ENCODE measurements at regions not wholly inside any gene's neighbourhood (a gene's known extent, or its start where the extent isn't known, plus 50 kb on each side); places are given as distances from the start of the nearest gene placed in this dataset.

DNA sequence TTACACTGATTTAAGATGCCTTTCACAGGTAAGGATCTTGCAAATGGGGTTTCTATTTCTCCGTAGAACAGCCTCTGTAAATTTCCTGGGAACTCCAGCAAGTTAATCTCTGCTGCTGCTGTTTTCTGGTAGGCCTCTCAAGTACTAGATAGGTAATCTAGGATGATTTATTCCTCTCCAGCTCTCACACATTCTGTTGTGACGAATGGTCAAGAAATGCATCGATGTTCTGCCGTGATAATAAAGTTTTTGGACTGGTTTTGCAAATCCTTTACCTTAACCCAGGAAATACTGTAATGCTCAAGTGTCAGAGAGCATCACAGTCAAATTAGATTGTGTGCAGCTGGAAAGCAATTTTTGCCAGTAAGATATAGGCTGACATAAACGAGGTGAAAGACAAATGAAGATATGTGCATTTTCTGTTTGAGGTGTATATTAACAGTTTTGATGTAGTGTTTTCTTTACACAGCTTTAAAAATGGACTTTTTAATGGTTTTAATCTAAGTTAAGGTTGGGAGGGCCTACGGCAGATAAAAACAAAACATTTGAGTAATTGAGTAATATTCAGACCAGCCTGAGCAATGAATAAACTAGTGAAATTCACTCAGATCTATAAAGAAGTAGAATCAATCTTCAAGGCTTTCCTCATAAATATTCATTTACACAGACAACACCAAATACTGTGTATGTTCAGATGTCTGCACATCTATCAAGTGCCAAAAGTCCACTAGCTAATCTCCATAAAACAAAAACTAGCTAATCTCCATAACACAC lies 300.6 kb upstream of the EDIL3 start:
- DNase-seq = no peak

DNA sequence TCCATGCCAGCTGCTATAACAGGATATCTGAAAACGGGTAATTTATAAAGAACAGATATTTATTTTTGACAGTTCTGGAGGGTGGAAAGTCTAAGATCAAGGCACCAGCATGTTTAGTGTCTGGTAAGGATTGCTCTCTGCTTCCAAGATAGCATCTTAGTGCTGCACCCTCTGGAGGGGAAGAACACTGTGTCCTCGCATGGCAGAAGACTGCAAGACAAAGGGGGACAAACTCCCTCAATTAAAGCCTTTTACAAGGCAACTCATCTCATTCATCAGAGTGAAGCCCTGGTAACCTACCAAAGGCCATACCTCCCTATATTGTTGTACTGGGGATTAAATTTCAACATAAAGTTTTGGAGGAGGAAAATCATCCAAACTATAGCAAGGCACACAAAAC lies 298.9 kb upstream of the EDIL3 start:
- no peak for DNase-seq

DNA sequence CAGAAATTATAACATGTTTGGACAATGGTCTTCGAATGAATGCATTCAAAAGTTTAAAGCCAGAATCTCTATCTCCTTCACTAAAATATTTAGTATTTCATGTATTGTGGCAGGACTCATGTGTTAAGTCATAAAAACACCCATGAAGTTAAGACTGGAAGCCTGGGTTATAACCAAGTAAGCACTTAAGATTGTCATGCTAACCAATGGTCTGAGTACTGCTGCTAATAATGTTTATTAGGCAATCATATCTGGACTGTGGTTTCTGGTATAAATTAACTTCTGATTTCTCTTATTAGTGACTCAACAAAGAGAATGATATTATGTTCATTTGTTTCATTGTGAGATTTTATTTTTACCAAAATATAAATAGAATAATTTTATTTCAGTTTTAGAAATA lies 297.9 kb upstream of the EDIL3 start:
- no peak for DNase-seq

DNA sequence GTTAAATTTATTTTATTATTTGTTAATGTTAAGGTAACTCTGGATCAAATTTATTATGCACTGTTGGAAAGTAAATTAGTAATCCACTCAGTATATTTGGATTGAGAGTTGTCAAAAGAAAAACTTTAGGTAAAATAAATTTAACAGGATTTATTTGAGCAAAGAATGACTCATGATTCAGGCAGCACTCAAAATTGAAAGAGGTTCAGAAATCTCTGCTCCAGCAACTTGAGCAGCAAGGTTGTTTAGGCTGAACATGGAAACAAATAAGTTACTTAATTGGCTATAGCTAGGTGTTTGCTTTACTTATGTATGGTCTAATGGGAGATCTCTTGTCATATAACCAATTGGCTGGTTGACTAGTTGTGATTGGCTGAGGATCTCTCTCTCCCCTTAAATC lies 296.2 kb upstream of the EDIL3 start:
- DNase-seq = no peak

DNA sequence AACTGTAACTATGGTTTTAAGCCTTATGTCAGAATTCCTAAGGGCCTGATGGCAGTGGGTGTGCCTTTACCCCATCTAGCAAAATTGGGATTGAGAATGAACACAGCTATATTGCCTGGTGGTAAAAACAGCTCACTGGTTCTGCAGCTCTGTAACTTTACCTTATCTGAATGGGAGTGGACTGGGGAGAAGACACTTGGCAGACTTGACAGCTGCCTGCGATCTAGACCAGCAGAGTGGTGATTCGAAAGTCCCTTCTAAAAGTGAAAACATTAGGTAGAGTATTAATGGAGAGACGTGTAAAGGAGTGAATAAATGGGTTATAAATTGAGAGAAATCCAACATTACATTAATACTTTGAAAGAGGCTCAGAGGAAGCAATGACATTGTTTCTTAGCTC lies 289.1 kb upstream of the EDIL3 start:
- DNase-seq = no peak

DNA sequence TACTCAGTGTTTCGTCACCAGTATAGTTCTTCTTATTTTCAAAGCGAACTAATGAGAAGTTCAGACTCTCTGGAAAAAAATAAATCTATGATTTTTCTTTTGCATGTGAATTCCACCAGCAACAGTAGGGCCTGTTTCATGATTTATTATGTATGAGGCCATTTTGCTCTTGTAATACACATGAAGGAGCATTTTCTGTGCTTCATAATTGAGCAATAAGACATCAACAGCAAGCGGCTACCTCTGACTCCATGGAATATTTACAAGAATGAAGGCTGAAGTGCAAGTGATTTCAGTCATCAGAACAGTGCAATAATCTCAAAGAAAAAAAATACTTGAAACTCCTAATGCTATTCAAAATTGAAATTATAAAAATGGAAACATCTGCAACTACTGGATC lies 282.9 kb upstream of the EDIL3 start:
- no peak for DNase-seq

DNA sequence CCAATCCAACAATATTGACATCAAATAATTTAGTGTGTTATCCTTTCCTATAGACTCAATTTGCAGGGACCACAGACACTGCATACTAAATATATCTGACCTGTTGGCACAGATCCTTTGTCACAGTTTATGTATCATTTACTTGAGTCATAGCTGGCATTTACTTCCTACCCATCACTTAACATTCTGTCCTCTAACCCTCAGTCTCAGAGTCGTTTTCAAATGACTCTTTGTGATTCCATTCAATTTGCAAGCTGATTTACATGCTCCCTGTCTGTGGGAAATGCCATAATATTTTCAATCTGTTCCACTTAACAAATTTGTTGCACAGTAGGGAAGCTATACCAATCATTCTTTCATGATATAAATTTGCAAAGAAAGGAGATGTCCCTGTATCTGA lies 265.7 kb upstream of the EDIL3 start:
- no peak for DNase-seq

DNA sequence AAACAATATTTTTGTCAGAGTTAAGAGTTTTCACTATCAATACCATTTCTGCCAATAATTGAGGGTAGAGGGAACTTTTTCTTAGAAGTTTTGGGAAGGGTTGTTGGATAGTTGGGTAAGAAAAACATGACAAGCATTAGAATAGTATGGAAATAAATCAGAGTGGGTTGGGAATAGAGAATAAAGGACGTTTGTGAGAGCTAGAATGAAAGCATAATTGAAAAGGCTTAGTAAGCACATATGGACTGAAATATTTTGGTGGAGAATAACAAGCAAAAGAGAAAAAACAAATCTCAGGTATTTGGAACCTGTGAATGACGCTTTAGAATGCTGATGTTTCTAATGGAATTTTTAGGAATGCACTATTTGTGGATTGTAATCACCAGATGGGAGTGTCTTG lies 262.9 kb upstream of the EDIL3 start:
- no peak for DNase-seq

DNA sequence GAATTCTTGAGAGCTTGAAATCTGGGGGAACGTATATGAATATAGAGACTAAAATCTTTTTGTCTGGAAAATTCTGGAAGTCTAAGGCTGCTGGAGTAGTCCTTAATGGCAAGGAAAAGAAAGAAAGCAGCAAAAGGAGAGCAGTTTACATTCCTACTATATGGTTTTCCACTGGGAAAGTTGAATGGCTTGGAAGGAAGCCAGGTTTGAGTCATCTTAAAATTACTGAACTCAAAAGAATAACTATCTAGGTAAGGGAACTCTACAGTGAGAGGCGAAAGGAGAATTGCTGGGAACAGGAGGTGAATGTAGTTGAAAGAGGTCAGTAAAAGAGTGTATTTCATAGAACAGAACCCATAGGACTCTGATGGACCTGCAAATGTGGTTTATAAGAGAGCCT lies 258.1 kb upstream of the EDIL3 start:
- DNase-seq = no peak

DNA sequence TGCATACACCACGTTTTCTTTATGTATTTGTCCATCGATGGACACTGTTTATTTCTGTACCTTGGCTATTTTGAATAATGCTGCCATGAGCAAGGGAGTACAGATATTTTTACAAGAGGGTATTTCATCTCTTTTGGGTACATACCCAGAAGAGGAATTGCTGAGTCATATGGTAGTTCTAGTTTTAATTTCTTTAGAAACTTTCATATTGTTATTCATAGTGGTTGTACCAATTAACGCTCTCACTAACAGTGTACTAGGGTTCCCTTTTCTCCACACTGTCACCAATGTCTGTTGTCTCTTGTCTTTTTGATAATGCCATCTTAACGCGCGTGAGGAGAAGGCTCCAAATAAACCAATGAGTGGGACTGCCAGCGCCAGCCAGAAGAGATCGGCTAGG lies 257.6 kb upstream of the EDIL3 start:
- no peak for DNase-seq

DNA sequence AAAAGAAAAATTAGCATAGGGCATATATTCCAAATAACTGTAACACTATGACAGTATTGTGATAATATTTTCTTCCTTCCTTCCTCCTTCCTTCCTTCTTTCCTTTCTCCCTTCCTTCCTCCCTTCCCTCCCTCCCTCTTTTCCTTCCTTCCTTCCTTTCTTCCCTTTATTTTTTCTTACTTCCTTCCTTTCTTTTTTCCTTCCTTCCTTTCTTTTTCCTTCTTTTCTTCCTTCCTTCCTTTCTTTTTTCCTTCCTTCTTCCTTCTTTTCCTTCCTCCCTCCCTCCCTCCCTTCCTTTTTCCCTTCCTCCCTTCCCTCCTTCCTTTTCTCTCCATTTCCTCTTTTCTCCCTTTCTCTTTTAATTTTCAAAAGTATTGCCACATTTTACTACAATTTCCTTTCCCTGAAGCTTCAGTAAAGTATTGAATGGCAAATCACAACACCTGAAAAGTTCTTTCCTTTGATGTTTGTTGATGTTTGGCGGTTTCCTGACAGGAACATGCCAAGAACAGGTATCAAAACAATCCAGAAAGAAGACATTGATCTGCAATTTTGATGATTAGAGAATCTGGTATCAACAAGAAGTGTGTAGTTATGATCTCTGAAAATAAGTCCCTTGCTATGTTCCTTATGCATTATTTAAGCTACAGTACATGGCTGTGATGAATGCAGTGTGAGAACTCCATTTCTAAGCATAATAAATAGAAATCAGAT lies 253.1 kb upstream of the EDIL3 start:
- DNase-seq = no peak

DNA sequence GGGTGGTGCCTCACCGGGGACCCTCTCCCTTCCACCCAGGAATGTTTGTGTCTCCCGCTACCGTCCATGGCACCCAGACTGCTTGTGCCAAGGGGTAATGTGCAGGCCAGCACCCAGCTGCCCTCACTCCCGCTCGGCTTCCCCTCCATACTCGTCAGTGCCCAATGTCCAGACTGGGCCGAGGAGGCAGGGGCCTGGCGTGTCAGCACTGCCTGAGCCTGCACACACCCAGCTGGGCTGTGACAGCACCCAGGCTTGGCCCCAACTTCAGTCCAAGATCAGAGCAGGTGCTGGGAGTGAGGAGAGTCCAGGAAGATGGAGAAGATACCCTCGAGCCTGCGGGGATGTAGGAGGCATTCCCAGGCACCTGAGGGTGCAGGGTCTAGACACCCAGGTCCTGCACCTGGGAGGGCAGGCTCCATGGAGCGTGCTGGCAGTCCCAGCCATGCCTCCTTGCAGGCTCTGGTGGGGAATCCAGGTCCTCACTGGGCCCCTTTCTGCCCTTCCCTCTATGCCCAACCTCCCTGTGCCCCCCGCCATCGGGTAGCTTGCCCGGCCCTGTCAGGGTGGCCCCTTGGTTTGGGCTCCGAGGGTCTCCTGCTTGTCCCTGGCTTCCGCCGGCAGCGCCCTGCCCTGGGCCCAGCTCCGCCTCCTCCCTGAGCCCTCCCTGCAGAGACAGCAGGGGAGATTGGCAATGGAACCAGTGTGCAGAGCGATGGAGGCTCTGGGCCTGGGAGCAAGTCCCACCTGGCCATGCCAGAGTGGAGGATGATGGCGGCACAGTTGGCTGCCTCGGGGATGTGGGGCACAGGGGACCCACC lies 250.8 kb upstream of the EDIL3 start:
- no peak for DNase-seq

DNA sequence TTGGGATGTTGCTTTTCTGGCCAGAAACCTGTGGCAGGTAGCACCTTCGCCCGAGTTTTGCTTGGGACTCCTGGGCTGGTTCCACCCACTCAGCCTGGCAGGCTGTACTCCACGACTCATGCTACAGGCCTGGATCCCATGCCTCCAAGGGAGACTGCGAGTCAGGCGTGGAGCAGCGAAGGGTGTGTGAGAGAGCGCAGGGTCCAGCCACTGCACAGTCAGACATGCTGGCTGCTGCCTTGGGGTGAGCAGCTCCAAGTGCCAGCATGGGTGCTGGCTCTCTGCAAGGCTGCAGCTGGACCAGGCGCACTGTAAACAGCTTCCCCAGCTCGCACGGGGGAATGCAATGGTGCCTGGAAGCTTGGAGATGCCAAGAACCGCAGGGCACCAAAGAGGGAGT lies 249.6 kb upstream of the EDIL3 start:
- DNase-seq = no peak

DNA sequence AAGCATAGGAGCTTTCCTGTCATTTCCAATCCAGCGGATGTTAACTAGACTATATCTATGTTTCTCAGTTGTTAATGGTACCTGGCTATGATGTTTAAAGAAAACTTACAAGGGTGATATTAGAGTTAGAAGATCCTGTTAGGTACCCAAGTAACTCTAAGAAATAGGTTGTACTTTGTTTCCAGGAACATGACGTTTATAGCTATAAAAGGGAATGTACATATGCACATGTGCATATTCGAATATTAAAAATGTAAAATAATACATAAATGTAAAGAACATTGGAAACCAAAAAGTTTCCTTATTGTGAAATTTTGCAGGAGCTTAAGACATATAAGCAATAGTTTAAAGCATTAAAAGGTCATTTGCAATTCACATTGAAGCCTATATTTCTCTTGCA lies 247.7 kb upstream of the EDIL3 start:
- DNase-seq = no peak

DNA sequence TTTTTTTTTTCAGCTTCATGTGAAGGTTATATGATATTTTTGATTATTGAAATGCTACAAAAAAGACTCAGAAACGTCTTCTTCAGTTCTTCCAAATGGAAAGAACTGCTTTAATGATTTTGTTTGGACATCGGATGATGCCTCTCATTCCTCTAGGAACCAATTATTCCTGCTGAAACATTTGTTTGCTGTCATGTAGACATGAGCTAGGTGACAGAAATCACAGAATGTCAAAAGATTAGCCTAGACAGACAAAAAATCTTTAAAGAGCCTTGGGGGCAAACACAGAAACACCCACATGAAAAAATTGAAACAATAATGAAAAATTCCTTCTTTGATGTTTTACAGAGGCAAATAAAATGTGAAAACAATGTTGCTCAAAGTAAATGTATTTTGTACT lies 244.2 kb upstream of the EDIL3 start:
- DNase-seq = no peak

DNA sequence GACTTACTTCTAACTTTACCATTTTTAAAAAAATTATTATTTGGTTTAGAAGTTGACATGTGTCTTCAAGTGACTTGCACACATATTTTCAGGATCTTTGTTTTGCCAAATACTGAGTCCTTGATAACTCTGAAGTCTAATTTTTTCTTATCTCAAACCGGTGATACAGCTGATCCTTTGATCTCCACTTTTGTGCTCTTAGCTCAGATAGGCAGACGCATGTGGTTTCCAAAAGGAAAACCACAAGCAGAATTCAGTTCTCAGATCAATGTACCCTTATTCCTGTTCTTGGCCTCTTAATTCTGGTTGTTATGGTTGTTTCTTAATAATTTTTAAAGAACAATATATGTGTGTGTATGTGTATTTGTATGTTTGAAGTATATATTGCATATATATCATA lies 238.3 kb upstream of the EDIL3 start:
- DNase-seq = peak; percentile 1

DNA sequence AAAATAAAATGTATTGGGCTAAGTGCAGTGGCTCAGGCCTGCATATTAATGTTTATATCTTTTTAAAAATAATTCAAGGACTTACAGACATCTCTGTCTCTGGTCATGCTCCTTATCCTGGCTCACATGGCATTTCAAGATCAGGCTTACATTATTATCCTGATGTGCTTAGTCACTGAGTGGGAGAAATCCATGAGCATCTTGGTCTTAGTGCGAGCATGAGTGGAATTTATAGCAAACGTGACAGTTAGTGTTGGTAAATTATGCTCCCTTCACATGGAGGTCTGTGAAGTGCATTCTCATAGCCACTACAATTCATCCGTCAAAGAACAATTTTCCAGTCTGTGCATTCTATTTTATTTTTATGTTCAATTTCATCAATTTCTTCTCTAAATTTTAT lies 237.8 kb upstream of the EDIL3 start:
- DNase-seq = no peak

DNA sequence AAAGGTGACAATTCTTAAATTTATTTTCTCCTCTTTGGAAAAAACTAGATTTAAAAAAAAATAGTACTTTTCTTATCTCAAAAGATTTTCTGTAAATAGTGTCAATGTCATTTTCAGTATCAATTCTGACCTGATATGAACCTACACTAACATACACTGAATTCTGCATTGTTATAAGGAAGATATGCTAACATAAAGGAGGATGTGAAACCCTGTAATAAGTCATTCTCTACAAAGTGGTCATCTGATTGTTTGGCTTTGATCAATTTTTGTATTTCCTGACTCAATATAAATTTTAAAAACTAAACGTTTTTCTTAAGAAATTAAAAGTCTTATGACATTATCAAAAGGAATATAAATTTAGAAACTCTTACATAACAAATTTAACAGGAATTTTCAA lies 233.6 kb upstream of the EDIL3 start:
- no peak for DNase-seq

DNA sequence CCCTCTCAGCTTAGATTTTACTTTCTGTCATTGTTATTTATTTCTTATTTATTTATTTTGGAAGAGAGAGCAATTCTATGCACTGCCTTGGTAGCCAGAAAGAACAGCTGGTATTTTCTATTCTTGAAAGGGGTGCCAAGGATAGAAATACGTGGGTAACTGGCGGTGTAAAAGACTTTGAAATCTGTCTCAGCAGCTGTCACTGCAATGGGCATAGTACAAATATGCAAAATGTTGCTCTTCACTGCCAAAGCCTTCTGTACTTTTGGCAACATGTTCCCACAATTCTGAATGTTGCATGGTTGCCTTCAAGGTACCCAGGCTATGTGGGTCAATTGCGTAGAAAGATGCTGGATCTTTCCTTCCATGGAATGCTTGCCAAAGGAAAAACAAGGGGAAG lies 230.2 kb upstream of the EDIL3 start:
- DNase-seq = no peak

DNA sequence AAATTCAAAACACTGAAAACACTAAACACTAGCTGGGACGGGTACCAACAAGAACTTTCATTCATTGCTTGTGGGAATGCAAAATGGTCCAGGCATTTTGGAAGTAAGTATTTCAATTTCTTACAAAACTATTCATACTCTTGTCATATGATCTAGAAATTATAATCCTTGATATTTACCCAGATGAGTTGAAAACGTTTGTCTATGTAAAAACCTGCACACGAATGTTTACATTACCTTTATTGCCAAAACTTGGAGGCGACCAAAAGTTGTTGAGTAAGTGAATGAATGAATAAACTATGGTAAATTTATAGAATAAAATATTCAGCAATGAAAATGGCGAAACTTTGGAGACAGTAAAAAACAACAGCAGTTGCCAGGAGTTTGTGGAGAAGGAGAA lies 222.1 kb upstream of the EDIL3 start:
- DNase-seq = no peak

DNA sequence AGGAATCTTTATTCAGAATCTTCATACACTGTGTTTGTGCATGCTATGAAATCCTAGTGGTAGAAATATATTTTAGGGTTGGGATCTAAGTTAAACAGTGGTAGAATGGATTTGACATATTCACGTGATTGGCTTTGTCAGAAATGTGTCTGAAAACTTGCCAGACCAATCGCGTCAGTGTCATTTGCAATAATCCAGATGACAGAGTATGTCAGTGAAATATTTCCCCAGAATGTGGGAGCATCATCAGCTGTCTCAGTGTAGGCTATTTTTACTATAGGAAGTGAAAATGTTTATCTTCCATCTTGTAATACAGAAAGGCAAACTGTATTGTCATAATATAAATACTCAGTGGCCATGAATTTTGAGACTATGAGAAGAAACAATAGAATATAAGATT lies 220.6 kb upstream of the EDIL3 start:
- DNase-seq = no peak

DNA sequence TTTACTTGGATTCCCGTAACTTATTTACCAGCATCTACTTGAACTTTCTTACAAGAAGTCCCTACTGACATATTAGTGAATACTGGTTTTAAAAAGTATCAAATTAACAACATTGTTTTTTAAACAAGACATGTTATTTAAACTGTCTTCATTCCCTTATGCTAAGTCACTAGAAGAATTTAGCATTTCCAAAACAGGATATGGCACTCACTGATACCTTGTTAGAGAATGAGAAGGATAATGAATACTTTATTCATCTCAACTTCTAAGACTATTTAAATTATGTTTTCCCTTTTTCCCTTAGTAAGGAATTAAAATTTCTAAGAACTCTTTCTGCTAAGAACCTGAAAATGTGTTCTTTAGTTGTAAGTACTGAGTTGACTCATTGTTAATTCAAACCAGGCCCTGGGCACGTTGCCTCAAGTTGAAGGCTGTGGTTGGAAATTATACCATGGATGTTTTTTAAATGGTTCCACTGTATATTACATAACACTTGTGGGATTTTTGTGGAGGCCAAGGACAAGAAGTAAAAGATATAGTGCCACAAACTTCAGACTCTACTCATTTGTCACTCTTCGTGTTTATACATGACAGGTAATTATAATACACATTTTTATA lies 219.0 kb upstream of the EDIL3 start:
- no peak for DNase-seq

DNA sequence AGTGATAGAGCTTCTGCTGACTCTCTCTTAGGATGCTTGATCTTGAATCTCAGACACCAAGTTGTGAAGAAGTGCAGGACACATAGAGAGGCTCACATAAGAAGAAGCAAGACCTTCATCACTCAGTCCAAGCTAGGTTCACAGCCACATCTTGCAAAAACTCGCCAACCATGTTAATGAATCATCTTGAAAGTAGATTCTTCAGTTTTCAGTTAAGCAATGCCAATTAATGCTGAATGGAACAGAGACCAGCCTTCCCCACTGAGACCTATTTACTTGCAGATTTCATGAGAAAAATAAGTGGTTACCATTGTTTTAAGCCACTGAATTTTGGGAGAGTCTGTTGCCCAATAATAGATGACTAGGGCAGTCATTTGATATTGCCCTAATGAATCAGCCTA lies 217.7 kb upstream of the EDIL3 start:
- DNase-seq = no peak

DNA sequence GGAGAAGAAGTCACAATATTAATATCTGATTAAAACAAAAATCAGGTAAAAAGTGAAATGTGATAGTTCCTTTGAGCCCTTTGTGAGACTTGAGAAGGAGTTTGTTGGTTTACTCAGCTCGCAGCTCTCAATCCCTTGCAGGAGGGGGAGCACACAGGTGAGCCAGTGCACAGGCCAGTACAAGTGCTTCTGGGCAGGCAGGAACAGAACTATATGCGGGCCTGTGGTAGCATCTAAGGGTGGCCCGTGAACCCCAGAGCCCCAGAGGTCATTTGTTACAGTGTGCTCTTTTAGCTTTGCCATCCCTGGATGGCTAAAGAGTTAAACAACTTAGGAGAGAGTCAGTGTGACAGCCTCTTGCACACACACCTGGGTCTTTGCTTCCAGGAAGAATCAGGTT lies 215.3 kb upstream of the EDIL3 start:
- DNase-seq = no peak

Measured in GF-D8 (cell line).